Chondrocyte (in vitro differentiated cells): ENCODE measurements at regions not wholly inside any gene's neighbourhood (a gene's known extent, or its start where the extent isn't known, plus 50 kb on each side); places are given as distances from the start of the nearest gene placed in this dataset.

ENCODE experiments used
- DNase-seq: peaks from one replicate; pipeline ENCODE4 v3.0.0; 2021; ENCODE audit warnings: mixed read lengths, low spot score
- H3K27ac Mint-ChIP-seq: one replicate; pipeline ENCODE4 v1.8.0; 2021; ENCODE audit warnings: mild to moderate bottlenecking, moderate library complexity, mixed read lengths; ENCODE audit not compliant: unreplicated experiment
- H3K27me3 Mint-ChIP-seq: 2 replicates; pipeline ENCODE4 v1.8.0; 2021; ENCODE audit warnings: low read depth, mixed read lengths
- H3K36me3 Mint-ChIP-seq: 2 replicates; pipeline ENCODE4 v1.8.0; 2021; ENCODE audit warnings: low read depth, mixed read lengths
- H3K4me1 Mint-ChIP-seq: 2 replicates; pipeline ENCODE4 v1.8.0; 2021; ENCODE audit warnings: low read depth, mild to moderate bottlenecking, mixed read lengths
- H3K4me3 Mint-ChIP-seq: one replicate; pipeline ENCODE4 v1.8.0; 2021; ENCODE audit warnings: mild to moderate bottlenecking, moderate library complexity, mixed read lengths; ENCODE audit not compliant: unreplicated experiment
- H3K9me3 Mint-ChIP-seq: 2 replicates; pipeline ENCODE4 v1.8.0; 2021; ENCODE audit warnings: low read depth, mixed read lengths
- CTCF ChIP-seq: fragments of 200-600 bp; sonication (generic); IDR thresholded peaks from 2 replicates; pipeline ENCODE4 v1.5.0; 2021; ENCODE audit warnings: antibody characterized with exemption, mild to moderate bottlenecking, moderate library complexity

GRCh38 chr3:166759736-166760513 is 620.2 kb downstream of the ZBBX start:
- Mint-ChIP-seq H3K27ac (no peak overlapping the region), H3K4me1 (no peaks in the 10 kb centered on the region), H3K36me3 (no peaks in the 10 kb centered on the region), H3K27me3 (no peaks in the 10 kb centered on the region), H3K4me3 (no peak overlapping the region), H3K9me3 (peaks cover 10% of the 10 kb centered on the region)
- no peak for TF ChIP-seq CTCF
- no peak for DNase-seq

- no peak for DNase-seq
- H3K27ac Mint-ChIP-seq = no peak overlapping the region
- H3K4me3 Mint-ChIP-seq = no peak overlapping the region
- H3K27me3 Mint-ChIP-seq = no peaks in the 10 kb centered on the region
- no peak for TF ChIP-seq CTCF
- no peaks in the 10 kb centered on the region for H3K36me3 Mint-ChIP-seq
- no peaks in the 10 kb centered on the region for H3K4me1 Mint-ChIP-seq
- peaks cover 26% of the 10 kb centered on the region for H3K9me3 Mint-ChIP-seq
Measured at GRCh38 chr3:166752214-166752613, 627.9 kb downstream of the ZBBX start.

GRCh38 chr3:166743481-166744134 is 636.5 kb downstream of the ZBBX start:
- no peak overlapping the region for H3K4me3 Mint-ChIP-seq
- no peaks in the 10 kb centered on the region for H3K27me3 Mint-ChIP-seq
- H3K9me3 Mint-ChIP-seq = no peaks in the 10 kb centered on the region
- H3K36me3 Mint-ChIP-seq = no peaks in the 10 kb centered on the region
- no peak for DNase-seq
- no peak for TF ChIP-seq CTCF
- H3K27ac Mint-ChIP-seq = no peak overlapping the region
- no peaks in the 10 kb centered on the region for H3K4me1 Mint-ChIP-seq

- H3K27ac Mint-ChIP-seq = no peak overlapping the region
- no peaks in the 10 kb centered on the region for H3K4me1 Mint-ChIP-seq
Measured at GRCh38 chr3:166734734-166735133, 645.4 kb downstream of the ZBBX start.

More at GRCh38 chr3:166734734-166735133, 645.4 kb downstream of the ZBBX start:
- no peak for DNase-seq
- no peak for TF ChIP-seq CTCF
- H3K9me3 Mint-ChIP-seq = peaks cover 8% of the 10 kb centered on the region
- no peak overlapping the region for H3K4me3 Mint-ChIP-seq
- peaks cover 9% of the 10 kb centered on the region for H3K27me3 Mint-ChIP-seq
- no peaks in the 10 kb centered on the region for H3K36me3 Mint-ChIP-seq
